Erythroblast (primary cell): ENCODE measurements at regions not wholly inside any gene's neighbourhood (a gene's known extent, or its start where the extent isn't known, plus 50 kb on each side); places are given as distances from the start of the nearest gene placed in this dataset.

ENCODE experiments used
- GATA1 ChIP-seq: IDR thresholded peaks from 2 replicates; pipeline ENCODE4 v1.6.1; 2011; ENCODE audit warnings: low read depth, mild to moderate bottlenecking, control low read depth, low read length, moderate library complexity
- POLR2A ChIP-seq: IDR thresholded peaks from 2 replicates; pipeline ENCODE4 v1.6.1; 2011; ENCODE audit warnings: mild to moderate bottlenecking, low read length

DNA sequence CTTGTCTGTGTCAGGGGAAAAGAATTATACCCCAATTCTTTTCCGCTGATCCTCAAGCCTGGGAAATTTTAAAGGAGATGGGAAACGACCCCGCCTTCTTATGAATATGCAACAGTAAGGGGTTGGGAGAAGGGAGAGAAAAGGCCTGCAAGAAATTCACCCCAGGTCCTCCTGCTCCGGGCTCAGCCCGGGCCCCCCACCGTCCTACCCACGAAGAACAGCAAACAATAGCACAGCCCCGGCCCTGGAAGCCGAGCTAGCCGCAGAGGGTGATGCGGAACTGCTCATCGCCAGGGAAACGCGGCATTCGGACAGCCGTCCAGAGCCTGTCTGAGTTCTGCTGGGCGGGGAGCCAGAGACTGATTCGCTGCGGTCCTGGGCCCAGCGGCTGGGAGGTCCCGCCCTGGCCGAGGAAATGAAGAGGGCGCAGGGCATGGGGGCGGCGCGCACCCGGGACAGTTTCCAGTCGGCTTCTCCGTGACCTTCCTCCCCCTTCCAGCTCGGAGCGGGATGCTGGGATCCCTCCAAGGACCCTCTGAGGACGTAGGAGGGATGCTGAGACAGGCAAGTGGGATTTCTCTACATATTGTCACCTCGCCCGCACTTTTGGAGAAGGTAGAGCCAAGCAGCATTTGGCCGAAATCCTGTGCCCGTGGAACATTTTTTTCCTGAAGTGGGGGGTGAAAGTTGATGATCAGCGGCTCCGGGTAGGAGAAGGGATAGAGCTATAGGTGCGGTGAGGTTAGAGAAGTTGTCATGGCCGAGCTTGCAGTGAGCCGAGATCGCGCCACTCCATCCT, 82.3 kb upstream of the C1QTNF9B start:
- TF ChIP-seq POLR2A (no peak), GATA1 (no peak)
